Kasumi-1 (cell line): ENCODE measurements at regions not wholly inside any gene's neighbourhood (a gene's known extent, or its start where the extent isn't known, plus 50 kb on each side); places are given as distances from the start of the nearest gene placed in this dataset.
"Not testable (repeated sequence)": the region's sequence is repeated elsewhere in the genome, so short reads cannot be mapped to it uniquely, and the experiment has no call there.

Source experiments
- DNase-seq, 2 experiments: peaks; one replicate each; lab custom pipeline; 2025; lab: John Stamatoyannopoulos, UW

GRCh38 chr7:9711259-9711918, 1262.3 kb upstream of the PHF14 start:
- DNase-seq, result peak in 1 of 2 experiments; percentile 1

- no peak for DNase-seq
Measured at GRCh38 chr7:9718071-9718661, 1255.5 kb upstream of the PHF14 start.

GRCh38 chr7:9719303-9719702, 1254.4 kb upstream of the PHF14 start:
- DNase-seq, result no peak

- no peak for DNase-seq
Measured at GRCh38 chr7:9719721-9720120, 1254.0 kb upstream of the PHF14 start.

- DNase-seq, result not testable (repeated sequence)
Measured at GRCh38 chr7:9725940-9726663, 1247.6 kb upstream of the PHF14 start.

GRCh38 chr7:9726811-9727210, 1246.9 kb upstream of the PHF14 start:
- not testable (repeated sequence) for DNase-seq

GRCh38 chr7:9727467-9727869, 1246.2 kb upstream of the PHF14 start:
- DNase-seq, result not testable (repeated sequence)

GRCh38 chr7:9728014-9728657, 1245.5 kb upstream of the PHF14 start:
- not testable (repeated sequence) for DNase-seq

- no peak for DNase-seq
Measured at GRCh38 chr7:9752033-9752432, 1221.6 kb upstream of the PHF14 start.

- DNase-seq, result no peak
Measured at GRCh38 chr7:9761224-9761623, 1212.4 kb upstream of the PHF14 start.

- DNase-seq, result peak in 1 of 2 experiments; percentile 25
Measured at GRCh38 chr7:9776900-9777299, 1196.8 kb upstream of the PHF14 start.

- DNase-seq, result no peak
Measured at GRCh38 chr7:9778367-9778766, 1195.3 kb upstream of the PHF14 start.

- no peak for DNase-seq
Measured at GRCh38 chr7:9781710-9782109, 1192.0 kb upstream of the PHF14 start.

- no peak for DNase-seq
Measured at GRCh38 chr7:9782275-9782674, 1191.4 kb upstream of the PHF14 start.

GRCh38 chr7:9785211-9785610, 1188.5 kb upstream of the PHF14 start:
- no peak for DNase-seq

GRCh38 chr7:9796241-9796640, 1177.4 kb upstream of the PHF14 start:
- DNase-seq, result no peak

GRCh38 chr7:9822458-9823290, 1151.0 kb upstream of the PHF14 start:
- no peak for DNase-seq

GRCh38 chr7:9835199-9835598, 1138.5 kb upstream of the PHF14 start:
- DNase-seq, result no peak

GRCh38 chr7:9836671-9837070, 1137.0 kb upstream of the PHF14 start:
- no peak for DNase-seq

- DNase-seq, result no peak
Measured at GRCh38 chr7:9842301-9842700, 1131.4 kb upstream of the PHF14 start.

- no peak for DNase-seq
Measured at GRCh38 chr7:9846902-9847301, 1126.8 kb upstream of the PHF14 start.

GRCh38 chr7:9854605-9855004, 1119.1 kb upstream of the PHF14 start:
- no peak for DNase-seq
